AG10803 (cell line): ENCODE measurements at regions not wholly inside any gene's neighbourhood (a gene's known extent, or its start where the extent isn't known, plus 50 kb on each side); places are given as distances from the start of the nearest gene placed in this dataset.
"Not testable (repeated sequence)": the region's sequence is repeated elsewhere in the genome, so short reads cannot be mapped to it uniquely, and the experiment has no call there.

Source experiments
- DNase-seq: peaks from one replicate; pipeline ENCODE4 v3.0.0; 2010; ENCODE audit warnings: low read depth
- H3K4me3 ChIP-seq: 2 replicates; pipeline ENCODE4 v1.5.1; 2011; ENCODE audit warnings: mild to moderate bottlenecking, low read length, control low read depth
- CTCF ChIP-seq: conservative IDR thresholded peaks from 2 replicates; pipeline ENCODE4 v1.5.1; 2011; ENCODE audit warnings: mild to moderate bottlenecking, low read length, control low read depth, inconsistent platforms

DNA sequence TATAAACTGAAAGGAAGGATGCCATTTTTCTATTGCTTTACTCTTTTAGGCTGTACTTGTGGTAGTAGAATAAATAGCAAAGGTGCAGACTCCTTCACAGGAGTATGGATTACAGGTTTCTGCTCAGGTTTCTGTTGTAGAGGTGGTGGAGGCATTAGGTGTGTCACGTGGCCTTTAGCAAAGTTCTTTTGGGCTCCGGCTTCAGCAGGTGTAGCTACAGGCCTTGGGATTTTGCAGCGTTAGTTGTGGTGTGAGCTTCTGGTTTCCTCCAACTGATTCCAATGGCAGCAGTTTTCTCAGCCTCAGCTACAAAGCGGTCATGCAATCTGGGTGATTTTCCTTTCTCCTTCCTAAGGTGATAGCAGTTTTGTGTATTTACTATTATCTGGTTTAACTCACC lies 255.8 kb upstream of the GK2 start:
- TF ChIP-seq CTCF = no peak
- H3K4me3 ChIP-seq = no peak overlapping the region
- DNase-seq = no peak

GRCh38 chr4:79663141-79663540 lies 255.1 kb upstream of the GK2 start:
- H3K4me3 ChIP-seq = no peak overlapping the region

DNA sequence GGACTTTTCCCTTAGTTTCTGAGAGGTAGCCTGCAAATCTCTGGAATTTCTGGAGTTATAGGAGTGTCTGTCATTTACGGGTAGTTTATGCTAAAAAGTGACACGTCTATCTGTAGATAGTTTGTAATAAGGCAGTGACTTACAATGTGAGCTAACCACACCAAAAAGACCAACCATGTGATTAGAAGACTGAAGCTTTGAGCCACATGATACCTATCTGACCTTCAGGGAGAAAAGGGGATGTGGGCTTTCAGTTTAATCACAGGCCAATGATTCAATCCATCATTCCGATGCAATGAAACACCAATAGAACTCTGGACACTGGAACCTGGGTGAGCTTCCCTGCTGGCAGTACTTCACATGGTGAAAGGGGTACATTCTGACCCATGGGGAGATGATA lies 254.6 kb upstream of the GK2 start:
- TF ChIP-seq CTCF = no peak
- DNase-seq = no peak
- H3K4me3 ChIP-seq = no peak overlapping the region

More at GRCh38 chr4:79663141-79663540, 255.1 kb upstream of the GK2 start:
- DNase-seq = no peak
- TF ChIP-seq CTCF = no peak

DNA sequence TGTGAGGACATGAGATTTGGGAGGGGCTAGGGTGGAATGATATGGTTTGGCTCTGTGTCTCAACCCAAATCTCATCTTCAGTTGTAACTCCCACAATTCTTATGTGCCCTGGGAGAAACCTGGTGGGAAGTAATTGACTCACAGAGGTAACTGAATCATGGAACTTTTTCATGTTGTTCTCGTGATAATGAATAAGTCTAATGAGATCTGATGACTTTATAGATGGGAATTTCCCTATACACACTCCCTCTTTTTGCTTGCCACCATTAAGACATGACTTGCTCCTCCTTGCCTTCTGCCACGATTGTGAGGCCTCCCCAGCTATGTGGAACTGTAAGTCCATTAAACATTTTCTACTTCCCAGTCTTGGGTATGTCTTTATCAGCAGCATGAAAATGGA lies 253.2 kb upstream of the GK2 start:
- no peak overlapping the region for H3K4me3 ChIP-seq
- no peak for TF ChIP-seq CTCF
- DNase-seq = no peak

DNA sequence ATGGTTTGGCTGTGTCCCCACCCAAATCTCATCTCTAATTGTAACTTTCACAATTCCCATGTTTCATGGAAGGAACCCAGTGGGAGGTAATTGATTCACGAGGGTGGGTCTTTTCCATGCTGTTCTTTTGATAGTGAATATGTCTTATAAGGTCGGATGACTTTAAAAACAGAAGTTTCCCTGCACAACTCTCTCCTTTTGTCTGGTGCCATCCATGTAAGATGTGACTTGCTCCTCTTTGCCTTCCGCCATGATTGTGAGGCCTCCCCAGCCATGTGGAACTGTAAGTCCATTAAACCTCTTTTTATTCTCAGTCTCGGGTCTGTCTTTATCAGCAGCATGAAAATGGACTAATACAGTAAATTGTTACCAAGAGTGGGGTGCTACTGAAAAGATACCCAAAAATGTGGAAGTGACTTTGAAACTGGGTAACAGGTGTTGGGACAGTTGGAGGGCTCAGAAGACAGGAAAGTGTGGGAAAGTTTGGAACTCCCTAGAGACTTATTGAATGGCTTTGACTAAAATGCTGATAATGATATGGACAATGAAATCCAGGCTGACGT lies 251.4 kb upstream of the GK2 start:
- H3K4me3 ChIP-seq, DNase-seq: not testable (repeated sequence)

DNA sequence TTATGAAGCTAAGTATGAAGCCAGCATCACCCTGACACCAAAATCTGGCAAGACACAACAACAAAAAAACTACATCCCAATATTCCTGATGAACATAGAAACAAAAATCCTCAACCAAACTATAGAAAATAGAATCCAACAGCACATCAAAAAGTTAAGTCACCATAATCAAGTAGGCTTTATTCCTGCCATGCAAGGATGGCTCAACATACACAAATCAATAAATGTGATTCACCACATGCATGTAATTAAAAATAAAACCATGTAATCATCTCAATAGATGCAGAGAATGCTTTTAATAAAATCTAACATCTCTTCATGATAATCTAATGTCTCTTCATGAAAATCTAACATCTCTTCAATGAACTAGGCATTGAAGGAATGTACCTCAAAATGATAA lies 249.4 kb upstream of the GK2 start:
- H3K4me3 ChIP-seq = no peak overlapping the region
- DNase-seq = no peak
- no peak for TF ChIP-seq CTCF

- TF ChIP-seq CTCF = no peak
- H3K4me3 ChIP-seq = no peak overlapping the region
- DNase-seq = no peak
Observed at GRCh38 chr4:79653871-79654270, 245.8 kb upstream of the GK2 start.

- no peak overlapping the region for H3K4me3 ChIP-seq
Observed at GRCh38 chr4:79652738-79653137, 244.7 kb upstream of the GK2 start.

More at GRCh38 chr4:79652738-79653137, 244.7 kb upstream of the GK2 start:
- TF ChIP-seq CTCF = no peak
- DNase-seq = no peak
